ENCODE measurements at regions not wholly inside any gene's neighbourhood (a gene's known extent, or its start where the extent isn't known, plus 50 kb on each side); places are given as distances from the start of the nearest gene placed in this dataset.

- TF ChIP-seq ZNF565 (CRISPR knock-in tag; conservative IDR thresholded peaks at IDR 0.05; ENCODE audit: low read depth) = no peak
- no peak for TF ChIP-seq CSRNP3 (CRISPR knock-in tag; IDR thresholded peaks at IDR 0.05)
- TF ChIP-seq ZC3H10 (CRISPR knock-in tag; IDR thresholded peaks at IDR 0.05) = no peak
- no peak for TF ChIP-seq ESRRG (CRISPR knock-in tag; IDR thresholded peaks at IDR 0.05)
- no peak for TF ChIP-seq RARB (CRISPR knock-in tag; IDR thresholded peaks at IDR 0.05)
- no peak for TF ChIP-seq TCF4 (CRISPR knock-in tag; IDR thresholded peaks at IDR 0.05; ENCODE audit: borderline replicate concordance)
- TF ChIP-seq ISL1 (CRISPR knock-in tag; IDR thresholded peaks at IDR 0.05) = no peak
- TF ChIP-seq SNAI2 (CRISPR knock-in tag; IDR thresholded peaks at IDR 0.05) = no peak
- TF ChIP-seq PATZ1 (CRISPR knock-in tag; IDR thresholded peaks at IDR 0.05; ENCODE audit: borderline replicate concordance) = no peak
- TF ChIP-seq, protein P1, sequence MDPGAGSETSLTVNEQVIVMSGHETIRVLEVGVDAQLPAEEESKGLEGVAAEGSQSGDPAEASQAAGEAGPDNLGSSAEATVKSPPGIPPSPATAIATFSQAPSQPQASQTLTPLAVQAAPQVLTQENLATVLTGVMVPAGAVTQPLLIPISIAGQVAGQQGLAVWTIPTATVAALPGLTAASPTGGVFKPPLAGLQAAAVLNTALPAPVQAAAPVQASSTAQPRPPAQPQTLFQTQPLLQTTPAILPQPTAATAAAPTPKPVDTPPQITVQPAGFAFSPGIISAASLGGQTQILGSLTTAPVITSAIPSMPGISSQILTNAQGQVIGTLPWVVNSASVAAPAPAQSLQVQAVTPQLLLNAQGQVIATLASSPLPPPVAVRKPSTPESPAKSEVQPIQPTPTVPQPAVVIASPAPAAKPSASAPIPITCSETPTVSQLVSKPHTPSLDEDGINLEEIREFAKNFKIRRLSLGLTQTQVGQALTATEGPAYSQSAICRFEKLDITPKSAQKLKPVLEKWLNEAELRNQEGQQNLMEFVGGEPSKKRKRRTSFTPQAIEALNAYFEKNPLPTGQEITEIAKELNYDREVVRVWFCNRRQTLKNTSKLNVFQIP (CRISPR knock-in tag; IDR thresholded peaks at IDR 0.05; ENCODE audit: borderline replicate concordance, low read depth) = no peak
- TF ChIP-seq ARNTL (CRISPR knock-in tag; IDR thresholded peaks at IDR 0.05; ENCODE audit: borderline replicate concordance, low read depth) = no peak
Observed at GRCh38 chr14:36035675-36036074, 140.8 kb downstream of the PTCSC3 start.
